Coronary artery (tissue), 2 donors: ENCODE measurements at regions not wholly inside any gene's neighbourhood (a gene's known extent, or its start where the extent isn't known, plus 50 kb on each side); places are given as distances from the start of the nearest gene placed in this dataset.

Experiments
- DNase-seq: peaks from one replicate; pipeline ENCODE4 v3.0.0-alpha.2; 2017; ENCODE audit warnings: low spot score
- H3K27ac ChIP-seq, 2 donors: fragments of 200-600 bp; sonication (generic); one replicate each; pipeline ENCODE4 v1.5.1; 2016 to 2019
- H3K4me3 ChIP-seq: fragments of 200-600 bp; sonication (generic); 2 replicates; pipeline ENCODE4 v1.5.1; 2016; ENCODE audit warnings: mild to moderate bottlenecking, moderate library complexity
- TF ChIP-seq, protein P1 (sequence below): fragments of 200-600 bp; sonication (generic); IDR thresholded peaks from one replicate; pipeline ENCODE4 v1.5.1; 2019; ENCODE audit warnings: antibody characterized with exemption

DNA sequence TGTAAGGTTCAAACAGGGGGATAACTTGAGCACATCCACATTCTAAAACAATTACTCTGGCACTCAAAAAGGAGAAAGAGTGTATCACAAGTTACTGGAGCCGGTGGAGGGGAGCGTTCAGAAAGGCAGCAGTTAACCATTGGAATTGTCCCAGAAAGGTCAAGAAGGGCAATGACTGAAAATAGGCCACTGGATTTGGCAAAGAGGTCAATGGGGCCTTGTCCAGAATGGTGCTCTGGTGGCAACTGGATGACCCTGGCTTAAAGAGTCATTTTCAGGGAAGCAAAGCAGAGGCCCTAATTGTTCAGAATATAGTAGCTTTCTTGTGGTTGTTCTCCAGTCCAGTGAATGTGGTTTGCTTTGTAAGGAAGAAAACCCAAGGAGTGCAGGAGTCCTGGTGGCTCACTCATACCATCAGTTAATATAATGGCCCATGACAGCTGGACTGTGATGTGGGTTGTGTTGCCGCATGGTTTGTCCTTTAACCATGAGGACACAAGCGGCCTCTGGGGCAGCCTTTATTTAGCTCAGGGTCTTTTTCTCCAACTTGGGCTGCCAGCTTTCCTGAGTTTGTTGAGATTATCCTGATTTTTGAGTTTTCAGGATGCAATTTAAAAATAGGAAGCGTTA lies 142.8 kb upstream of the PELI2 start:
- DNase-seq = no peak
- TF ChIP-seq, protein P1, sequence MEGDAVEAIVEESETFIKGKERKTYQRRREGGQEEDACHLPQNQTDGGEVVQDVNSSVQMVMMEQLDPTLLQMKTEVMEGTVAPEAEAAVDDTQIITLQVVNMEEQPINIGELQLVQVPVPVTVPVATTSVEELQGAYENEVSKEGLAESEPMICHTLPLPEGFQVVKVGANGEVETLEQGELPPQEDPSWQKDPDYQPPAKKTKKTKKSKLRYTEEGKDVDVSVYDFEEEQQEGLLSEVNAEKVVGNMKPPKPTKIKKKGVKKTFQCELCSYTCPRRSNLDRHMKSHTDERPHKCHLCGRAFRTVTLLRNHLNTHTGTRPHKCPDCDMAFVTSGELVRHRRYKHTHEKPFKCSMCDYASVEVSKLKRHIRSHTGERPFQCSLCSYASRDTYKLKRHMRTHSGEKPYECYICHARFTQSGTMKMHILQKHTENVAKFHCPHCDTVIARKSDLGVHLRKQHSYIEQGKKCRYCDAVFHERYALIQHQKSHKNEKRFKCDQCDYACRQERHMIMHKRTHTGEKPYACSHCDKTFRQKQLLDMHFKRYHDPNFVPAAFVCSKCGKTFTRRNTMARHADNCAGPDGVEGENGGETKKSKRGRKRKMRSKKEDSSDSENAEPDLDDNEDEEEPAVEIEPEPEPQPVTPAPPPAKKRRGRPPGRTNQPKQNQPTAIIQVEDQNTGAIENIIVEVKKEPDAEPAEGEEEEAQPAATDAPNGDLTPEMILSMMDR = no peak
- no peak overlapping the region for H3K27ac ChIP-seq

DNA sequence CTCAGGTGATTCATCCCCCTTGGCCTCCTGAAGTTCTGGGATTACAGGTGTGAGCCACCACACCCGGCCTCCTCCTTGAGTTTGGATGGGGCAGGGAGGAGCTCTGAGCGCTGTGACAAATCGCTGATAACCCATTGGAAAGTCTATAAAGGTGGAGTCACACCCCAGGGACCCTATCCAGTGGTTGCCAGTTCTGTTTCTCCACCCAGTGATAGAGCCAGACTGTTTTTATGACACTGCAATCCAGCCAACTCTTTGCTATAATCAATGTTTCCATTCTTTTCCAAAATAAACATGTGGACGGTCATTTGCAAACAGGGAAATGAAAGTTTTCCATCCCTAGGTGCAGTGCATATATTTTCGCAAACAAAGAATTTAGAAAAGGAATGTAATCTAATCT lies 142.0 kb upstream of the PELI2 start:
- no peak for DNase-seq
- Histone ChIP-seq H3K4me3 (no peak overlapping the region), H3K27ac (no peak overlapping the region)
- TF ChIP-seq, protein P1 = no peak

More for the DNA sequence above, 142.8 kb upstream of the PELI2 start:
- no peak overlapping the region for H3K4me3 ChIP-seq

DNA sequence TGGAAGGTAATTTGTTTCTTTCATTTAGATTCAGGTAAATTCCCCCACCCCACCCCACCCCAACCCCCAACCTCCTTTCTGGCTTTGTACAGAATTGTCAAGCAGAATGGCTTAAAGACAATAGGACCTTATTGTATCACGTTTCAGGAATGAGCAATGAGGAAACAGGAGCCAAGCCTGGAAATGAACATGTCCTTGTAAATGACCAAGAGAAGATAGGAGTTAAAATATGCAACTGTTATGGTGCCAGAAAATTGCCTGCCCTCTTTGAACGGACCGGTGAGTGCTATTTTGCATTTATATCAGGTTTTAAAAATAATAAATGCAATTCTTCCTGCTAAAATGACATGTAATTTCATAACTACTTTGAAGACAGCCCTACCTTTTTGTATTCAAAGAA lies 141.6 kb upstream of the PELI2 start:
- DNase-seq = no peak
- Histone ChIP-seq H3K4me3 (no peak overlapping the region), H3K27ac (no peak overlapping the region)
- TF ChIP-seq, protein P1 = no peak

DNA sequence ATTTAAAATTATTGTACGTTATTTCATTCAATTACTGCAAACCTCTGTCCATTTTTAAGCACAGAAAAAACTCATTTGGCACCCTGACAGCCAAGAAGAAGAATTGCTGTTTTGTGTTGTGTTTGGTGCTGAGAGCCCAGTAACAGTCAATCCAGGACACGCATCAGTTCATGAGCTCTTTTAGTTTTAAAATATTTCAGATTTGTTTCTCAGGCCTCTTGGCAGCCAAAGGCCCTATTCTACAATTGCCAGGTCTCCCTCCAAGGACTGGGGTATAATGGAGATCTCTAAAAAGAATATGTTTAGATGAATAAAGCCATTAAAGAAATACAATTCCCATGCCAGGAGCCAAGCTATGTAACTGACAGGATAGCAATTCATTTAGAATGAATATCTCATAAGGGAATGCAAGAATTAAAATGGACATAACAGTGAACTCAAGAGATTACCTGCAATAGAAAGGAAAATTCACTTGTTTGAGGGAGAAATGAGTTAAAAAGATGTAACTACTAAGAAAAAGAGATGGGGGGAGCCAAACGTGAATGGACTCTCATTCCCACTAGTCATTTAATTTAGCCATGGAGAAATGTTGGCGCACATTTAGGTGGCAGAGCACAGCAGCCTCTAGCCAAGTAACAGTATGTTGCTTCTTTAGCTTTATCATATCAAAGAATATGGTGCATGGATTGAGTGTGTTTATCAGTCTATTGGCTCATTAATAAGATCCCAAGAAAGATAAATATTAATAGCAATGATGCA lies 140.6 kb upstream of the PELI2 start:
- TF ChIP-seq, protein P1 = no peak
- Histone ChIP-seq H3K4me3 (no peak overlapping the region), H3K27ac (no peak overlapping the region)
- no peak for DNase-seq

DNA sequence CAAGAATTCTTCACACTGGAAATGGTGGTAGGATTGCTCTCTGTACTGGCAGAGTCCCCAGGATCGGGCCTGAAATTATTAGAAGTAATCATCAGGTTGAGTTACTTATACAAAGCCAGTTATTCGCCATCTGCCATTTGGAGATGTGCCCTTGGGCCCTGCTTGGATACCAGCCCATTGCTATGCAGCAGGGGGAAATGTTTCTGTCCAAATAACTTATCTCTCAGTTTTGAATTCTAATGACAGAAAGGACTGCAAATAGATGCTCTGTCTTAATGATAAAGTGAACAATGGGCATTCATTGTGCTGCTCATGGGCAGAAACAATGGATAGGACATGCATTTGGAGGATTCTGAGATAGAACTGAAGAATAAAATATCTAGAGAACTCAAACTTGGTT lies 139.1 kb upstream of the PELI2 start:
- no peak overlapping the region for H3K27ac ChIP-seq
- H3K4me3 ChIP-seq = no peak overlapping the region
- no peak for DNase-seq
- TF ChIP-seq, protein P1 = no peak

DNA sequence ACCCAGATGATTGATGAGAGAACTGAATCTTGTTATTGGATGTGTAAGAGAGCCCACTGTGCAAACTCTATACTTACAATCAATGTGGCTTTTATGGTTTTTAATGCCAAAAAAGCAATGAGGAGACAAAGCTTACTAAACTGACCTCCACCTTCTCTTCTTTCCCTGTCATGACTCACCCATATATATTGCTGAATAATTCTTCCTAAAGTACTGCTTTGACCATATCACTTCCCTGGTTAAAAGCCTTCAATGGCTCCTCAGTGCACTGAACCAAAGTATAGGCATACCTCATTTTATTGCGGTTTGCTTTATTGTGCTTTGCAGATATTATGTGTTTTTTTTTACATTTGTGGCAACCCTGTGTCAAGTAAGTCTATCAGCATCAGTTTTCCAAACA lies 138.4 kb upstream of the PELI2 start:
- no peak for DNase-seq

More for the DNA sequence above, 138.4 kb upstream of the PELI2 start:
- TF ChIP-seq, protein P1 = no peak
- Histone ChIP-seq H3K27ac (no peak overlapping the region), H3K4me3 (no peak overlapping the region)
